Endothelial cell (in vitro differentiated cells): ENCODE measurements at regions not wholly inside any gene's neighbourhood (a gene's known extent, or its start where the extent isn't known, plus 50 kb on each side); places are given as distances from the start of the nearest gene placed in this dataset.
A peak's percentile ranks its signal among the peaks of the same experiment; 100 is the strongest.

Source experiments
- DNase-seq: peaks from one replicate; pipeline ENCODE4 v3.0.0; 2021; ENCODE audit warnings: low spot score
- H3K27ac Mint-ChIP-seq: one replicate; pipeline ENCODE4 v1.8.0; 2021; ENCODE audit warnings: mixed read lengths, inconsistent platforms; ENCODE audit not compliant: unreplicated experiment
- H3K27me3 Mint-ChIP-seq: one replicate; pipeline ENCODE4 v1.8.0; 2021; ENCODE audit warnings: mild to moderate bottlenecking, moderate library complexity, mixed read lengths, inconsistent platforms; ENCODE audit not compliant: unreplicated experiment
- H3K36me3 Mint-ChIP-seq: one replicate; pipeline ENCODE4 v1.8.0; 2021; ENCODE audit warnings: mild to moderate bottlenecking, low read depth, mixed read lengths, inconsistent platforms; ENCODE audit not compliant: unreplicated experiment
- H3K4me1 Mint-ChIP-seq: one replicate; pipeline ENCODE4 v1.8.0; 2021; ENCODE audit warnings: mild to moderate bottlenecking, mixed read lengths, inconsistent platforms; ENCODE audit not compliant: unreplicated experiment
- H3K4me3 Mint-ChIP-seq: one replicate; pipeline ENCODE4 v1.8.0; 2021; ENCODE audit warnings: mild to moderate bottlenecking, mixed read lengths, inconsistent platforms; ENCODE audit not compliant: unreplicated experiment
- H3K9me3 Mint-ChIP-seq: one replicate; pipeline ENCODE4 v1.8.0; 2021; ENCODE audit warnings: mixed read lengths, inconsistent platforms; ENCODE audit not compliant: unreplicated experiment
- CTCF ChIP-seq: fragments of 200-600 bp; sonication (generic); IDR thresholded peaks from one replicate; pipeline ENCODE4 v1.5.0; 2021; ENCODE audit warnings: antibody characterized with exemption; ENCODE audit not compliant: unreplicated experiment

DNA sequence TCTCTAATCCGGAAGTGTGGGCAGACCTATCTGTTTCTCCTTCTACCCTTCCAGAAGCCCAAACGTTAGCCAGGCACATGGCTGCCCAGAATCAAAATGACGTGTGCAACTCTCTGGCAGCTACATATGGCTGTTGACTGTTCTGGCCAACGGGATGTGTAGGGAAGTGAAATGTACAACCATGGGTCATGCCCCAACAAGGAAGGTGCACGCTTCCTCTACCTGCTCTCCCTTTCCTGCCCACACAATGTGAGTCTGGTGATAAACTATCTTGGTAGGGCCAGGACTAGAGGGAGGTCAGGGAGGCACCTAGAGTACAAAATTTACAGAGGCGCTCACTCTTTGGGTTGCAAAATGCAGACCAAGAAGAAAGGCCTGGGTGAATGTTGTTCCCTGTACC is 495.9 kb upstream of the PROK2 start:
- H3K27ac Mint-ChIP-seq, result no peak overlapping the region
- DNase-seq, result no peak
- H3K9me3 Mint-ChIP-seq, result no peaks in the 10 kb centered on the region
- H3K4me3 Mint-ChIP-seq, result no peak overlapping the region
- H3K36me3 Mint-ChIP-seq, result no peaks in the 10 kb centered on the region
- peaks cover 26% of the 10 kb centered on the region for H3K4me1 Mint-ChIP-seq
- peaks cover 9% of the 10 kb centered on the region for H3K27me3 Mint-ChIP-seq
- no peak for TF ChIP-seq CTCF

GRCh38 chr3:72279631-72280041 is 494.7 kb upstream of the PROK2 start:
- H3K27ac Mint-ChIP-seq, result no peak overlapping the region
- DNase-seq, result no peak
- no peak for TF ChIP-seq CTCF
- no peaks in the 10 kb centered on the region for H3K36me3 Mint-ChIP-seq
- H3K4me3 Mint-ChIP-seq, result no peak overlapping the region
- no peaks in the 10 kb centered on the region for H3K9me3 Mint-ChIP-seq
- peaks cover 9% of the 10 kb centered on the region for H3K27me3 Mint-ChIP-seq
- H3K4me1 Mint-ChIP-seq, result peaks cover 31% of the 10 kb centered on the region

- Mint-ChIP-seq H3K9me3 (no peaks in the 10 kb centered on the region), H3K4me3 (no peak overlapping the region), H3K27me3 (peaks cover 9% of the 10 kb centered on the region), H3K27ac (peak overlapping the region; percentile 74), H3K4me1 (peaks cover 35% of the 10 kb centered on the region), H3K36me3 (no peaks in the 10 kb centered on the region)
- TF ChIP-seq CTCF, result no peak
- no peak for DNase-seq
Measured at GRCh38 chr3:72279068-72279604, 494.2 kb upstream of the PROK2 start.

GRCh38 chr3:72278349-72279067 is 493.6 kb upstream of the PROK2 start:
- Mint-ChIP-seq H3K4me3 (no peak overlapping the region), H3K9me3 (no peaks in the 10 kb centered on the region), H3K27ac (peak overlapping the region; percentile 74), H3K36me3 (no peaks in the 10 kb centered on the region), H3K4me1 (peaks cover 41% of the 10 kb centered on the region), H3K27me3 (peaks cover 9% of the 10 kb centered on the region)
- no peak for DNase-seq
- no peak for TF ChIP-seq CTCF

DNA sequence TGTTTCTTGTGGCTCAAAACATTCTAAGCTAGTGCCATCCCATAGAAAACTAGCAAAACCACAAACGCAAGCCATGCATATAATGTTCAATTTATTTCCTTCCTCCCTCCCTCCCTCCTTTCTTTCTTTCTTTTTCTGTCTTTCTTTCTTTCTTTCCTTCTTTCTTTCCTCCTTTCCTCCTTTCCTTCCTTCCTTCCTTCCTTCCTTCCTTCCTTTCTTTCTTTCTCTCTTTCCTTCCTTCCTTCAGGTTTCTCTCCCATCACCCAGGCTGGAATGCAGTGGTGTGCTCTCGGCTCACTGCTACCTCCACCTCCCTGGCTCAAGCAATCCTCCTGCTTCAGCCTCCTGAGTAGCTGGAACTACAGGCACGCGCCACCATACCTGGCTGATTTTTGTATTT is 492.8 kb upstream of the PROK2 start:
- H3K9me3 Mint-ChIP-seq, result no peaks in the 10 kb centered on the region
- DNase-seq, result no peak
- no peak overlapping the region for H3K4me3 Mint-ChIP-seq
- H3K27ac Mint-ChIP-seq, result no peak overlapping the region
- peaks cover 9% of the 10 kb centered on the region for H3K27me3 Mint-ChIP-seq
- TF ChIP-seq CTCF, result no peak
- peaks cover 48% of the 10 kb centered on the region for H3K4me1 Mint-ChIP-seq
- no peaks in the 10 kb centered on the region for H3K36me3 Mint-ChIP-seq
